HEK293T (cell line): ENCODE measurements at regions not wholly inside any gene's neighbourhood (a gene's known extent, or its start where the extent isn't known, plus 50 kb on each side); places are given as distances from the start of the nearest gene placed in this dataset.
A peak's percentile ranks its signal among the peaks of the same experiment; 100 is the strongest.

Source experiments
- CTCF ChIA-PET: fragments of 350-600 bp; formaldehyde crosslinking; extraction: SDS; loops from one replicate; lab custom pipeline; 2021; ENCODE audit warnings: antibody characterized with exemption, inconsistent platforms; lab: Yijun Ruan, JAX
- POLR2A ChIA-PET: fragments of 350-600 bp; formaldehyde crosslinking; extraction: SDS; loops from one replicate; lab custom pipeline; 2020; ENCODE audit warnings: antibody characterized with exemption, inconsistent platforms; lab: Yijun Ruan, JAX
- DNase-seq: peaks from one replicate; pipeline ENCODE4 v3.0.0; 2012; ENCODE audit warnings: mixed read lengths; ENCODE audit errors: extremely low spot score
- ARNT ChIP-seq: fragments of 450-650 bp; IDR thresholded peaks from 2 replicates; pipeline ENCODE4 v1.6.1; 2017; ENCODE audit warnings: mild to moderate bottlenecking
- BHLHE40 ChIP-seq: fragments of 450-650 bp; IDR thresholded peaks from 2 replicates; pipeline ENCODE4 v1.6.1; 2016; ENCODE audit warnings: mild to moderate bottlenecking, moderate library complexity, borderline replicate concordance
- CTBP1 ChIP-seq: fragments of 450-650 bp; IDR thresholded peaks from 2 replicates; pipeline ENCODE4 v1.6.1; 2016; ENCODE audit warnings: borderline replicate concordance
- ELF4 ChIP-seq: fragments of 450-650 bp; IDR thresholded peaks from 2 replicates; pipeline ENCODE4 v1.6.1; 2017; ENCODE audit warnings: antibody characterized with exemption
- FOXA1 ChIP-seq: fragments of 450-650 bp; IDR thresholded peaks from 2 replicates; pipeline ENCODE4 v1.6.1; 2016; ENCODE audit warnings: mild to moderate bottlenecking
- FOXK2 ChIP-seq: fragments of 450-650 bp; IDR thresholded peaks from 2 replicates; pipeline ENCODE4 v1.6.1; 2016; ENCODE audit warnings: mild to moderate bottlenecking
- FOXM1 ChIP-seq: fragments of 450-650 bp; IDR thresholded peaks from 2 replicates; pipeline ENCODE4 v1.6.1; 2017; ENCODE audit warnings: mild to moderate bottlenecking, borderline replicate concordance
- HDGF ChIP-seq: fragments of 450-650 bp; IDR thresholded peaks from 2 replicates; pipeline ENCODE4 v1.6.1; 2017; ENCODE audit warnings: antibody characterized with exemption, borderline replicate concordance
- L3MBTL2 ChIP-seq: fragments of 450-650 bp; conservative IDR thresholded peaks from 2 replicates; pipeline ENCODE4 v1.6.1; 2016; ENCODE audit warnings: mild to moderate bottlenecking
- LEF1 ChIP-seq: fragments of 450-650 bp; IDR thresholded peaks from 2 replicates; pipeline ENCODE4 v1.6.1; 2017; ENCODE audit warnings: mild to moderate bottlenecking, borderline replicate concordance
- NFRKB ChIP-seq: fragments of 450-650 bp; IDR thresholded peaks from 2 replicates; pipeline ENCODE4 v1.6.1; 2016; ENCODE audit warnings: mild to moderate bottlenecking, moderate library complexity
- SP1 ChIP-seq: fragments of 450-650 bp; IDR thresholded peaks from 2 replicates; pipeline ENCODE4 v1.6.1; 2017
- SUZ12 ChIP-seq: fragments of 450-650 bp; IDR thresholded peaks from 2 replicates; pipeline ENCODE4 v1.6.1; 2016; ENCODE audit warnings: mild to moderate bottlenecking
- TARDBP ChIP-seq: fragments of 450-650 bp; IDR thresholded peaks from 2 replicates; pipeline ENCODE4 v1.6.1; 2016
- ZNF384 ChIP-seq: fragments of 450-650 bp; IDR thresholded peaks from 2 replicates; pipeline ENCODE4 v1.6.1; 2016
- TF ChIP-seq, protein P1 (sequence below): fragments of 450-650 bp; IDR thresholded peaks from 2 replicates; pipeline ENCODE4 v1.6.1; 2016

DNA sequence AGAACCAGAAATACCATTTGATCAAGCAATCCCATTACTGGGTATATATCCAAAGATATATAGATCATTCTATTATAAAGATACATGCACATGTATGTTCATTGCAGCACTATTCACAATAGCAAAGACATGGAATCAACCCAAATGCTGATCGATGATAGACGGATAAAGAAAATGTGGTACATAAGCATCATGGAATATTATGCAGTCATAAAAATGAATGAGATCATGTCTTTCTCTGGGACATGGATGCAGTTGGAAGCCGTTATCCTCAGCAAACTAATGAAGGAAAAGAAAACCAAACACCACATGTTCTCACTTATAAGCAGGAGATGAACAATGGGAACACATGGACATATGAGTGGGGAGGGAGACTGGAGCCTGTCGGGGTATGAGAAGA, 1540.9 kb upstream of the MIR17HG start:
- ChIA-PET CTCF (no interaction called here), POLR2A (no interaction called here)
- no peak for TF ChIP-seq ARNT
- TF ChIP-seq TARDBP: no peak
- TF ChIP-seq NFRKB: no peak
- no peak for TF ChIP-seq FOXA1
- no peak for TF ChIP-seq LEF1
- DNase-seq: no peak

DNA sequence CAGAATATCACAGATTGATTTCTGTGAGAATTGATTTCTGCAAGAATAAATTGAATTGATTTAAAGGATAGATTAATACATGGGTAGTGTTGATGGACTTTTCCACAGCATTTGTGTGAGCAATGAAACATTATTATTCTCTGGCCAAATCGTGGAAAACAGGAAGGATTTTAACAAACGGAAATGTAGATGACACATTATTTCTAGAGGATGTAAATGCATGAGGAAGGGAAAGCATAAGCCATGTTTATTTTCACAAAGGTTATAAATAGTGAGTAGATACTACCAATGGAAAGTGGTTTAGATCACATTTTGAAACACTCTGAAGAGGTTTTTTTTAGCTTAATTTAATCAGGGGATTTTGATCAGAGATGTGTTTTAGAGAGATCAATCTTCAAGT, 1534.6 kb upstream of the MIR17HG start:
- DNase-seq: no peak
- CTCF ChIA-PET: no interaction called here
- TF ChIP-seq SUZ12: no peak
- TF ChIP-seq CTBP1: no peak
- no peak for TF ChIP-seq NFRKB
- TF ChIP-seq FOXA1: no peak
- TF ChIP-seq TARDBP: no peak
- no peak for TF ChIP-seq SP1
- TF ChIP-seq BHLHE40: no peak
- no peak for TF ChIP-seq ZNF384
- no peak for TF ChIP-seq LEF1
- TF ChIP-seq ARNT: no peak
- POLR2A ChIA-PET: no interaction called here

DNA sequence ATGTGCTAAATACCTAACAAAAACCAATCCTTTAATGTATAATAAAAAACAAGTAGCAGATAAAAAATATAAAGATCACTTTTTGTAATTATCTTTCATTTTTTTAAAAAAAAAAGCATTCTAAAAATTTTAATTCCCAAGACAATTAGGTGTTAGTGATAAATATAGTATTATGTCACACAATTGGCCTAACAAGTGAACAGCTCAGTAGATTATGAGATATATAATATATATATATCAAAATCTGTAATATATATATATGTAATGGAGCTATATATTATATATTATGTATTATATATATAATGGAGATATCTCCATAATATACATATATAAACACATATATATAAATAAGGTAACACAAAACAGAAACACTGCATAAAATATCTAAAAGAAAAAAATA, 1531.1 kb upstream of the MIR17HG start:
- TF ChIP-seq L3MBTL2 (no peak), SUZ12 (no peak), HDGF (no peak), BHLHE40 (no peak), NFRKB (no peak), LEF1 (no peak)
- TF ChIP-seq, protein P1, sequence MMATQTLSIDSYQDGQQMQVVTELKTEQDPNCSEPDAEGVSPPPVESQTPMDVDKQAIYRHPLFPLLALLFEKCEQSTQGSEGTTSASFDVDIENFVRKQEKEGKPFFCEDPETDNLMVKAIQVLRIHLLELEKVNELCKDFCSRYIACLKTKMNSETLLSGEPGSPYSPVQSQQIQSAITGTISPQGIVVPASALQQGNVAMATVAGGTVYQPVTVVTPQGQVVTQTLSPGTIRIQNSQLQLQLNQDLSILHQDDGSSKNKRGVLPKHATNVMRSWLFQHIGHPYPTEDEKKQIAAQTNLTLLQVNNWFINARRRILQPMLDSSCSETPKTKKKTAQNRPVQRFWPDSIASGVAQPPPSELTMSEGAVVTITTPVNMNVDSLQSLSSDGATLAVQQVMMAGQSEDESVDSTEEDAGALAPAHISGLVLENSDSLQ: no peak
- ChIA-PET POLR2A (no interaction called here), CTCF (no interaction called here)
- no peak for DNase-seq

DNA sequence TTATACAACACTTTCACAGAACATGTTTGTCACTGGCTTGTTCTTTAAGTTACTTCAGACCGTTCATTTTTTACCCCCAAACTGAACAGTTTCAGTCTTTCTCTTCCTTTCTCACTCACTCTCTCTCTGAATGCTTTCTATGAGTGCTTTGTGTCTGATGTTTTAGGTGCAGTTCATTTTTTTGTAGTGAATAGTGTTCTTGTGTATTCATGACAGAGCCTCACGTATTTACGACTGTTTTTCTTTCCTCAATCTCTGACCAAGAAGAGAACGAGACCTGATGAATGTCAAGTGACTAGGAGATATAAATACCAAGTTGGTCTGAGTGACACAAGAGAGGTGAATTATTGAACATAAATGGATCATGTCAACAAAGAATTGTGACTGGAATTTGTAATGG, 1525.0 kb upstream of the MIR17HG start:
- TF ChIP-seq ARNT (no peak), SUZ12 (no peak), ZNF384 (no peak), L3MBTL2 (no peak)
- TF ChIP-seq, protein P1: peak; percentile 73
- ChIA-PET POLR2A (no interaction called here), CTCF (no interaction called here)
- no peak for DNase-seq

DNA sequence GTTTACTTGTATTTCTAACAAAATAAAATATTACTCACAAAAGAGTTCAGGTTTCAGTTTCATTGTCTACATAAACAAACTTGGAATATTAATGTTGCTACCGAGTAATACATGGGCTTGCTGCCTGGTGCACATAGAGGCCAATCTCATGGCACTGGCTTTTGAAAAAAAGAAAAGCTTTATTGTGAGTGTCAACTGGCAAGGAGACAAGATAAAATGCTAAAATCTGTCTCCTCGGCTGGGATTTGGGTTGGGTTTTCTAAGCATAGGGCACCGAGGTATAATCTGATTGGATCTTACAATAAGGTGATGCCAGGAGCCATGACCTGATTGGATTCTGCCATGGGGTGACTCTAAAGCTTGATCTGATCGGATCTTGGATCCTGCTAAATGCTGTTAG, 1519.9 kb upstream of the MIR17HG start:
- no peak for TF ChIP-seq SUZ12
- TF ChIP-seq NFRKB: no peak
- TF ChIP-seq FOXM1: no peak
- no peak for TF ChIP-seq ARNT
- TF ChIP-seq ZNF384: no peak
- TF ChIP-seq FOXK2: no peak
- no peak for TF ChIP-seq SP1
- no peak for TF ChIP-seq CTBP1
- no peak for TF ChIP-seq LEF1
- TF ChIP-seq ELF4: no peak
- CTCF ChIA-PET: no interaction called here
- no peak for DNase-seq
- POLR2A ChIA-PET: no interaction called here

DNA sequence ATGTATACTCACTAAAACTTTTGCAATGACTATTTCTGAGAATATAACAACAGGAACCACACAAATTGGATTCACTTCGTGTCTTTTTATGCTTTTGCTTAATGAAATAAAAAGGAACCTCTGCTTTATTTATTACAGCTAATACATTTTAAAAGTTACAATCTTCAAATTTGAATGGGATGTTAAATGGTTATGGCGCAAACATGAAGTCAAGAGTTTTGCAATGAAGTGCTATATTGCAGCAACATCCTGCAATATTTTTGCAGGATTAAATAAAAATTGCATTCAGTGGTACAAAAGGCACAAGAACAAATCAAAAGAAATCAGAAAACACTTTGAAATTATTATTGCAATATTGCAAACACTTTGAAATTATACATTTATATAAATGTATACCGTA, 1519.0 kb upstream of the MIR17HG start:
- ChIA-PET CTCF (no interaction called here), POLR2A (no interaction called here)
- no peak for DNase-seq
- TF ChIP-seq TARDBP: no peak
- TF ChIP-seq ELF4: no peak
- no peak for TF ChIP-seq NFRKB
- no peak for TF ChIP-seq ZNF384
- no peak for TF ChIP-seq CTBP1
- TF ChIP-seq FOXA1: no peak
- no peak for TF ChIP-seq FOXK2
- TF ChIP-seq BHLHE40: no peak

DNA sequence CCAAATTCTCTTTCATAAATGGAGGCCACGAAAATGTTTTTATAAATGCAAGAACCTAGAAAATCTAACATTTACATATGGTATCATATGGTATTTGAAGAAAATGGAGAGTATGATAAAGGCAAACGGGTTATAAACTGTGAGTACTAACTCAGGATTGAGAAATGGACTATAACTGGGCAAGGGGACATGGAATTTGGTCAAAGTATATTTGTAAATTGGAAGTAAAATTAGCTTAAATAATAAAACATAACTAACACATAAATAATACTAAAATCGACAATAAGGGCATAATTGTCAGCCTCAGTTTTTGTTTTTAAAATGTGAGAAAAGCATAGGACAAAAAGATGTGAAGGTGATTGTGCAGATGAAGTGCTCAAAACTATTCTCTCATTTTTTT, 1516.3 kb upstream of the MIR17HG start:
- CTCF ChIA-PET: no interaction called here
- POLR2A ChIA-PET: no interaction called here
- no peak for DNase-seq
- no peak for TF ChIP-seq CTBP1
- TF ChIP-seq, protein P1: no peak
- TF ChIP-seq FOXM1: no peak
- no peak for TF ChIP-seq ARNT
- TF ChIP-seq LEF1: no peak
- no peak for TF ChIP-seq ZNF384
- TF ChIP-seq TARDBP: no peak
- no peak for TF ChIP-seq L3MBTL2
- no peak for TF ChIP-seq ELF4
- TF ChIP-seq FOXA1: no peak
- no peak for TF ChIP-seq FOXK2
- TF ChIP-seq HDGF: no peak
- TF ChIP-seq SP1: no peak
- no peak for TF ChIP-seq NFRKB
